ENCODE measurements at regions not wholly inside any gene's neighbourhood (a gene's known extent, or its start where the extent isn't known, plus 50 kb on each side); places are given as distances from the start of the nearest gene placed in this dataset.

DNA sequence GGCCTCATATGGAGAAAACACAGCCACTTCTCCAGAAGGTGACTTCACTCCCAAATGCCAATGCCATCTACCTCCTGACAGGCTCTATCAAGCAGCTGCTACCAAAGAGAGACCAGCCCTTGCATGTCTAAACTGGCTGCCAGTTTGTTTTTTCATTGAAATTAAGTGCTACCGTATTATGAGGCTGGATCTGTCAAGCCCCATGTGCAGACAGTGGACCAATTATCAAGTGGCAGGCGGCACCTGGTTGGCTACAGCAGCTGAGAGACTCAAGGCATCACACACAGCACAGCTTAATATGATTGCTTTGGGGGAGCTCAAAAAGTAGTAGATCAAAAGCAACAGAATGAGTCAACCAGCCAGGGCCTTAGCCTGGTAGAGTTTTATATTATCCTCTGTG is 1293.0 kb upstream of the TENM4 start (continued):
- no peak for TF ChIP-seq RBBP5 (IDR thresholded peaks at IDR 0.05; ENCODE audit: borderline replicate concordance, low read depth, low read length)
- TF ChIP-seq GABPA (IDR thresholded peaks at IDR 0.05; ENCODE audit: borderline replicate concordance, insufficient read depth, low read length): no peak
- no peak for TF ChIP-seq YY1 (IDR thresholded peaks at IDR 0.05; ENCODE audit: low read depth, low read length)

Data from H1 (cell line).